ENCODE measurements at regions not wholly inside any gene's neighbourhood (a gene's known extent, or its start where the extent isn't known, plus 50 kb on each side); places are given as distances from the start of the nearest gene placed in this dataset.
A peak's percentile ranks its signal among the peaks of the same experiment; 100 is the strongest.

DNA sequence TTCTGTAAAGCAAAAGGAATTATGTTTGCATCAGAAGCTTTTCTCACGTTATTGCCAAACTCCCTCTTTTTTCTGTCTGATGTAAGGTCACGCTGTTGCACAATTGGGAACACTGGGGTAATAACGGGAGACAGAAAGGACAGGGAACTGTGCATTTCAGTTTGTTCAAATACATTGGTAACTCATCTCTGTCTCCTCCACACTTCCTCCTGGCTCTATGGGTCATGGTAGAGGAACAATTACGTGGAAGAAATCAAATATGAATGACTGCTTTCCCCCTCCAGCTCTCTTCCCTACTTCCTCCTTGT is 132.2 kb upstream of the TNFAIP3 start:
- no peak for DNase-seq (ENCODE audit: extremely low spot score in 2 of 2)
- intact Hi-C loops (cut with DNase I), result no loop called here
- no peak overlapping the region for H3K27ac ChIP-seq

GRCh38 chr6:137736048-137736818 is 130.8 kb upstream of the TNFAIP3 start:
- Histone ChIP-seq H3K27me3 (no peaks in the 10 kb centered on the region), H3K27ac (no peak overlapping the region), H3K4me1 (peaks cover 16% of the 10 kb centered on the region), H3K36me3 (no peaks in the 10 kb centered on the region), H3K9me3 (no peaks in the 10 kb centered on the region), H3K4me3 (no peak overlapping the region)
- intact Hi-C loops (cut with DNase I), result no loop called here
- DNase-seq (ENCODE audit: extremely low spot score in 2 of 2), result no peak
- TF ChIP-seq POLR2AphosphoS5 (IDR thresholded peaks at IDR 0.05; ENCODE audit: insufficient read depth in 1 of 2, low read depth in 1 of 2) (no peak), POLR2A (IDR thresholded peaks at IDR 0.05) (no peak)
- TF ChIP-seq, protein P1, sequence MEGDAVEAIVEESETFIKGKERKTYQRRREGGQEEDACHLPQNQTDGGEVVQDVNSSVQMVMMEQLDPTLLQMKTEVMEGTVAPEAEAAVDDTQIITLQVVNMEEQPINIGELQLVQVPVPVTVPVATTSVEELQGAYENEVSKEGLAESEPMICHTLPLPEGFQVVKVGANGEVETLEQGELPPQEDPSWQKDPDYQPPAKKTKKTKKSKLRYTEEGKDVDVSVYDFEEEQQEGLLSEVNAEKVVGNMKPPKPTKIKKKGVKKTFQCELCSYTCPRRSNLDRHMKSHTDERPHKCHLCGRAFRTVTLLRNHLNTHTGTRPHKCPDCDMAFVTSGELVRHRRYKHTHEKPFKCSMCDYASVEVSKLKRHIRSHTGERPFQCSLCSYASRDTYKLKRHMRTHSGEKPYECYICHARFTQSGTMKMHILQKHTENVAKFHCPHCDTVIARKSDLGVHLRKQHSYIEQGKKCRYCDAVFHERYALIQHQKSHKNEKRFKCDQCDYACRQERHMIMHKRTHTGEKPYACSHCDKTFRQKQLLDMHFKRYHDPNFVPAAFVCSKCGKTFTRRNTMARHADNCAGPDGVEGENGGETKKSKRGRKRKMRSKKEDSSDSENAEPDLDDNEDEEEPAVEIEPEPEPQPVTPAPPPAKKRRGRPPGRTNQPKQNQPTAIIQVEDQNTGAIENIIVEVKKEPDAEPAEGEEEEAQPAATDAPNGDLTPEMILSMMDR (IDR thresholded peaks at IDR 0.05), result no peak

More for the DNA sequence above, 132.2 kb upstream of the TNFAIP3 start:
- TF ChIP-seq POLR2A (IDR thresholded peaks at IDR 0.05) (no peak), POLR2AphosphoS5 (IDR thresholded peaks at IDR 0.05; ENCODE audit: insufficient read depth in 1 of 2, low read depth in 1 of 2) (no peak)
- TF ChIP-seq, protein P1 (IDR thresholded peaks at IDR 0.05), result no peak
- Histone ChIP-seq H3K27me3 (no peaks in the 10 kb centered on the region), H3K36me3 (no peaks in the 10 kb centered on the region), H3K4me3 (no peak overlapping the region), H3K9me3 (no peaks in the 10 kb centered on the region), H3K4me1 (peaks cover 16% of the 10 kb centered on the region)

- no peak for DNase-seq (ENCODE audit: extremely low spot score in 2 of 2)
- Histone ChIP-seq H3K4me3 (no peak overlapping the region), H3K27ac (no peak overlapping the region), H3K36me3 (no peaks in the 10 kb centered on the region), H3K9me3 (no peaks in the 10 kb centered on the region), H3K4me1 (peaks cover 10% of the 10 kb centered on the region), H3K27me3 (no peaks in the 10 kb centered on the region)
- intact Hi-C loops (cut with DNase I), result no loop called here
- TF ChIP-seq, protein P1 (IDR thresholded peaks at IDR 0.05), result no peak
- TF ChIP-seq POLR2A (IDR thresholded peaks at IDR 0.05) (no peak), POLR2AphosphoS5 (IDR thresholded peaks at IDR 0.05; ENCODE audit: insufficient read depth in 1 of 2, low read depth in 1 of 2) (no peak)
Measured at GRCh38 chr6:137736911-137737310, 130.1 kb upstream of the TNFAIP3 start.

GRCh38 chr6:137737836-137738596 is 129.0 kb upstream of the TNFAIP3 start:
- TF ChIP-seq POLR2AphosphoS5 (IDR thresholded peaks at IDR 0.05; ENCODE audit: insufficient read depth in 1 of 2, low read depth in 1 of 2) (no peak), POLR2A (IDR thresholded peaks at IDR 0.05) (no peak)
- TF ChIP-seq, protein P1 (IDR thresholded peaks at IDR 0.05), result no peak
- no peak overlapping the region for H3K27ac ChIP-seq
- no peaks in the 10 kb centered on the region for H3K4me1 ChIP-seq
- intact Hi-C loops (cut with DNase I), result no loop called here
- no peak overlapping the region for H3K4me3 ChIP-seq
- H3K36me3 ChIP-seq, result no peaks in the 10 kb centered on the region
- H3K9me3 ChIP-seq, result no peaks in the 10 kb centered on the region
- peak in 1 of 2 donors; percentile 93 for DNase-seq (ENCODE audit: extremely low spot score in 2 of 2)
- H3K27me3 ChIP-seq, result no peaks in the 10 kb centered on the region

Measured in vagina (tissue), 2 donors.